Left lung (tissue), 4 donors: ENCODE measurements at regions not wholly inside any gene's neighbourhood (a gene's known extent, or its start where the extent isn't known, plus 50 kb on each side); places are given as distances from the start of the nearest gene placed in this dataset.

ENCODE experiments used
- ATAC-seq: fragments of 200-7000 bp; cut with Tn5 transposase; one replicate; pipeline ENCODE4 v1.9.1; 2020; ENCODE audit warnings: moderate library complexity
- DNase-seq, 4 donors: peaks; one replicate each; pipeline ENCODE4 v3.0.0-alpha.2; 2013 to 2020
- H3K27ac ChIP-seq, 2 donors: fragments of 200-600 bp; sonication (generic) in 1 of 2; one replicate each; pipeline versions ENCODE4 v1.5.0 to v1.8.0; 2020 to 2021
- H3K27me3 ChIP-seq, 2 donors: fragments of 200-600 bp; sonication (generic) in 1 of 2; one replicate each; pipeline versions ENCODE4 v1.5.0 to v1.8.0; 2020 to 2021
- H3K36me3 ChIP-seq, 2 donors: fragments of 200-600 bp; sonication (generic) in 1 of 2; one replicate each; pipeline versions ENCODE4 v1.5.0 to v1.8.0; 2020 to 2021
- H3K4me1 ChIP-seq, 2 donors: fragments of 200-600 bp; one replicate each; pipeline ENCODE4 v1.8.0; 2021
- H3K4me3 ChIP-seq, 2 donors: fragments of 200-600 bp; sonication (generic) in 1 of 2; one replicate each; pipeline versions ENCODE4 v1.5.0 to v1.8.0; 2020 to 2021; ENCODE audit warnings: mild to moderate bottlenecking in 1 of 2
- H3K9me3 ChIP-seq, 2 donors: fragments of 200-600 bp; sonication (generic) in 1 of 2; one replicate each; pipeline versions ENCODE4 v1.5.0 to v1.8.0; 2020 to 2021
- CTCF ChIP-seq, 2 donors: fragments of 200-600 bp; sonication (generic) in 1 of 2; IDR thresholded peaks; one replicate each; pipeline versions ENCODE4 v1.5.0 to v1.8.0; 2021; ENCODE audit warnings: antibody characterized with exemption in 2 of 2
- intact Hi-C, 2 donors: fragments of 100-400 bp; cut with DNase I; formaldehyde crosslinking; loops; one replicate each; pipeline versions ENCODE4 v1.11.2 to v1.14.2; 2022
- donor health status: DM: no; HTN: yes; CAD: no.
- donor health status: DM: no; HTN: no; CAD: no.

- no peaks in the 10 kb centered on the region for H3K27me3 ChIP-seq
- ATAC-seq: no peak
- intact Hi-C loops: no loop called here
- no peaks in the 10 kb centered on the region for H3K4me1 ChIP-seq
- H3K36me3 ChIP-seq: no peaks in the 10 kb centered on the region
- TF ChIP-seq CTCF (IDR thresholded peaks at IDR 0.05): no peak
- no peak for DNase-seq
- H3K27ac ChIP-seq: no peak overlapping the region
- H3K9me3 ChIP-seq: no peaks in the 10 kb centered on the region
- H3K4me3 ChIP-seq: no peak overlapping the region
Observed at GRCh38 chr12:47574252-47575021, 131.4 kb downstream of the RPAP3 start.

- no peaks in the 10 kb centered on the region for H3K36me3 ChIP-seq
- no peak overlapping the region for H3K4me3 ChIP-seq
- DNase-seq (no peak), ATAC-seq (no peak)
- H3K4me1 ChIP-seq: no peaks in the 10 kb centered on the region
- no peak overlapping the region for H3K27ac ChIP-seq
- no peaks in the 10 kb centered on the region for H3K27me3 ChIP-seq
- TF ChIP-seq CTCF (IDR thresholded peaks at IDR 0.05): no peak
- intact Hi-C loops: no loop called here
- no peaks in the 10 kb centered on the region for H3K9me3 ChIP-seq
Observed at GRCh38 chr12:47573146-47573659, 132.6 kb downstream of the RPAP3 start.

- no peaks in the 10 kb centered on the region for H3K36me3 ChIP-seq
- no peaks in the 10 kb centered on the region for H3K27me3 ChIP-seq
- no peak for TF ChIP-seq CTCF (IDR thresholded peaks at IDR 0.05)
- H3K27ac ChIP-seq: no peak overlapping the region
- H3K4me3 ChIP-seq: no peak overlapping the region
- no peaks in the 10 kb centered on the region for H3K4me1 ChIP-seq
- ATAC-seq: no peak
- intact Hi-C loops: no loop called here
- H3K9me3 ChIP-seq: no peaks in the 10 kb centered on the region
- no peak for DNase-seq
Observed at GRCh38 chr12:47570151-47570550, 135.7 kb downstream of the RPAP3 start.

GRCh38 chr12:47562201-47562600, 143.6 kb downstream of the RPAP3 start:
- DNase-seq (no peak), ATAC-seq (no peak)
- intact Hi-C loops: no loop called here
- no peaks in the 10 kb centered on the region for H3K9me3 ChIP-seq
- no peaks in the 10 kb centered on the region for H3K36me3 ChIP-seq
- H3K4me1 ChIP-seq: peaks cover 0 to 3% of the 10 kb centered on the region in 2 donors
- H3K4me3 ChIP-seq: no peak overlapping the region
- no peaks in the 10 kb centered on the region for H3K27me3 ChIP-seq
- TF ChIP-seq CTCF (IDR thresholded peaks at IDR 0.05): no peak
- no peak overlapping the region for H3K27ac ChIP-seq

- DNase-seq (no peak), ATAC-seq (no peak)
- intact Hi-C loops: no loop called here
- H3K27ac ChIP-seq: peak overlapping the region in 1 of 2 donors; percentile 73
- peaks cover 0 to 3% of the 10 kb centered on the region in 2 donors for H3K4me1 ChIP-seq
- H3K4me3 ChIP-seq: no peak overlapping the region
- H3K27me3 ChIP-seq: no peaks in the 10 kb centered on the region
- H3K36me3 ChIP-seq: no peaks in the 10 kb centered on the region
- no peaks in the 10 kb centered on the region for H3K9me3 ChIP-seq
- TF ChIP-seq CTCF (IDR thresholded peaks at IDR 0.05): no peak
Observed at GRCh38 chr12:47561746-47562145, 144.1 kb downstream of the RPAP3 start.
